Astrocyte of the cerebellum (primary cell): ENCODE measurements at regions not wholly inside any gene's neighbourhood (a gene's known extent, or its start where the extent isn't known, plus 50 kb on each side); places are given as distances from the start of the nearest gene placed in this dataset.

Source experiments
- DNase-seq: peaks from one replicate; pipeline ENCODE4 v3.0.0-alpha.2; 2011; ENCODE audit warnings: low read depth
- H3K4me3 ChIP-seq: 2 replicates; pipeline ENCODE4 v1.5.1; 2011; ENCODE audit warnings: mild to moderate bottlenecking, low read depth, low read length, moderate library complexity
- in situ Hi-C: cut with HindIII; loops from 2 replicates; pipeline ENCODE4 v1.10.0; 2017; ENCODE audit warnings: low sequenced_read_pairs
- TF ChIP-seq, protein P1 (sequence below): IDR thresholded peaks from 2 replicates; pipeline ENCODE4 v1.5.1; 2012; ENCODE audit warnings: low read length, low read depth, moderate library complexity, mild to moderate bottlenecking; ENCODE audit errors: missing control alignments

DNA sequence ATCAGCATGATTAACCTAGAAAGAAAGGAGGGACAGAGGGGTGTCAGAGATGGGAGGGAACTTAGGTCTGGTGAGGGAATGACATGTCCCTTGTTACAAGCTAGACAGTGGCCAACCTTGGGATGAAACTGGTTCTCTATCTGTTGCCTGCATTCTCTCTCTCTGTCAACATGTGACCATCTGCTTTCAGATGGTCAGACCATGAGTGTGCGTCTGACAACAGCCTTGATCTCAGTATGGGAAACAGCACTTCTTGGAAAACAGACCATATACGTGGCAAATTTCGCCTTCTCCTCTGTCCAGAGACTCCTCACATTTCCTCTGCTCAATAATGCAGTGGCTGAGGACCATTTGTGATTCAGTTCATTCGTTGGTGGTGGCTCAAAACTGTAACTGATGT, 845.9 kb downstream of the TYW1 start:
- TF ChIP-seq, protein P1, sequence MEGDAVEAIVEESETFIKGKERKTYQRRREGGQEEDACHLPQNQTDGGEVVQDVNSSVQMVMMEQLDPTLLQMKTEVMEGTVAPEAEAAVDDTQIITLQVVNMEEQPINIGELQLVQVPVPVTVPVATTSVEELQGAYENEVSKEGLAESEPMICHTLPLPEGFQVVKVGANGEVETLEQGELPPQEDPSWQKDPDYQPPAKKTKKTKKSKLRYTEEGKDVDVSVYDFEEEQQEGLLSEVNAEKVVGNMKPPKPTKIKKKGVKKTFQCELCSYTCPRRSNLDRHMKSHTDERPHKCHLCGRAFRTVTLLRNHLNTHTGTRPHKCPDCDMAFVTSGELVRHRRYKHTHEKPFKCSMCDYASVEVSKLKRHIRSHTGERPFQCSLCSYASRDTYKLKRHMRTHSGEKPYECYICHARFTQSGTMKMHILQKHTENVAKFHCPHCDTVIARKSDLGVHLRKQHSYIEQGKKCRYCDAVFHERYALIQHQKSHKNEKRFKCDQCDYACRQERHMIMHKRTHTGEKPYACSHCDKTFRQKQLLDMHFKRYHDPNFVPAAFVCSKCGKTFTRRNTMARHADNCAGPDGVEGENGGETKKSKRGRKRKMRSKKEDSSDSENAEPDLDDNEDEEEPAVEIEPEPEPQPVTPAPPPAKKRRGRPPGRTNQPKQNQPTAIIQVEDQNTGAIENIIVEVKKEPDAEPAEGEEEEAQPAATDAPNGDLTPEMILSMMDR, result no peak
- in situ Hi-C loops, result no loop called here
- H3K4me3 ChIP-seq, result no peak overlapping the region
- DNase-seq, result no peak

DNA sequence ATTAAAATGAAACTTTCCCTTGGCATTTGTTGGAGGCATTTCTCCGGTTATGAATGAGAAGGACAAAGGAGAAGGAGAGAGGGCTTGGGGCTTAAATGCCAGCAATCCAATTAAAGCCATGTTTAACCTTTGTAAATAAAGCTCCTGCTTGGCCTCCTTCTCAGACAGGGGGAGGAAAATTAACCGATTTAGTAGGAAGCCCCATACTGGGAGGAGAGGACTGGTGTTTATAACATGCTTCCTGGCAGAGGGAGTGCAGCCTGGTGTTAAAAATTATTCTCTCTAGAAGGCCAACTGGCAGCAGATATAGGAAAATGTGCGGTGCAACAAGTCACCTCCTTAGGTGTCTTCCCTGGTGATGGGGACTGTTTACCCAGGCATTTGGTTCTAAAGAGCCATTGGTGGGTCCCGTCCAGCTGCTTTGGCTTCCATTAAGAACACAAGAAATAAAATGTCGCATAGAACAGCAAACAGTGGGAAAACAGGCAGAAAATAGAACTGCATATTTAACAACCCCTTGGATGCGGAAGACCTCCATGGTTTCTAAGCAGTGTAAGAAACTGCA, 846.5 kb downstream of the TYW1 start:
- DNase-seq, result no peak
- no peak overlapping the region for H3K4me3 ChIP-seq
- in situ Hi-C loops, result no loop called here
- TF ChIP-seq, protein P1, result no peak

DNA sequence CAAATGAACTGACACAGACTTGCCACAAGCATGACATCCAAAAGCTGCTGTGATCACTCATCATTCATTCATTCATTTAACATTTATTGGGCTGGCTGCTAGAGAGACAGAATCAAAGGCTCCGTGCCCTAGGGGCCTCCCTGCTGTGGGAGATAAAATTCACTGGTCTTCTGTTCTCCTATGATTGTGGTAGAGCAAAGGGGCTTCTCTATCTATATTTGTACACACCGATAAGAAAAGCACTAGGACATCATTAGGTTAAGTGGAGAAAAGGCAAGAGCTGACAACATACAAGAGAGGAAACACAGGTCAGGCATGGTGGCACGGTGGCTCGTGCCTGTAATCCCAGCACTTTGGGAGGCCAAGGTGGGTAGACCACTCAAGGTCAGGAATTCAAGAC, 847.0 kb downstream of the TYW1 start:
- TF ChIP-seq, protein P1, result no peak
- in situ Hi-C loops, result no loop called here
- no peak overlapping the region for H3K4me3 ChIP-seq
- no peak for DNase-seq

DNA sequence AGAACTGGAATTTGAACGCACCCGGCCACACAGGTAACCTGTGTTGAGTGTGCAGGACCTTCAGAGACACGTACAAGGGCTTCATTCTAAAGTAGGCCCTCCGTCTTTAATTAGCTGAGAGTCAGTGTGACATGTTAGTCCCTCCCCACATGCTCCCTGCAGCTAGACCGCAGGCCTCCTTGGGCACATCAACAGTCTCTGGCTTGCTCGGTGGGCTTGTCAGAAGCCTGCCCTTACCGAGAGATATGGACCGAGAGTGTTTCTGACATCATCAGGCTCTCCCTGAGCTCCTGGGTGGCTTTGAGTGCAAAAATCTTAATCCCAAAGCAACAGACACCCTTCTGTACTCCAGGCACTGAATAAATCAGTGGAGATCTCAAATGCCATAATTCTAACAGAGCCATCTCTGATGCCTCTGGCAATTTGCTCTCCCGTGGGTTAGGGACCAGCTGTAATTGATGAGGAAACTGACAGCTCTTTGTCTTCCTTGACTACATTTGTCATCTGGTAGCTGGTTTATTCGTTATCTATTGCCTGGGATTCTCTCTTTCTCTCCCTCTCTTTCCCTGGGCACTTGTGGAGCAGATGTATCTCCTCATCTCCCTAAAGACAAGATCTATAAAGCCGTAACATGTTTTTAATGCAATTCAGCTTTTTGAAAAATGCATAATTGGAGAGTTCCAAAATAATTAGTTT, 850.6 kb downstream of the TYW1 start:
- no peak overlapping the region for H3K4me3 ChIP-seq
- TF ChIP-seq, protein P1, result no peak
- no peak for DNase-seq
- in situ Hi-C loops, result no loop called here

DNA sequence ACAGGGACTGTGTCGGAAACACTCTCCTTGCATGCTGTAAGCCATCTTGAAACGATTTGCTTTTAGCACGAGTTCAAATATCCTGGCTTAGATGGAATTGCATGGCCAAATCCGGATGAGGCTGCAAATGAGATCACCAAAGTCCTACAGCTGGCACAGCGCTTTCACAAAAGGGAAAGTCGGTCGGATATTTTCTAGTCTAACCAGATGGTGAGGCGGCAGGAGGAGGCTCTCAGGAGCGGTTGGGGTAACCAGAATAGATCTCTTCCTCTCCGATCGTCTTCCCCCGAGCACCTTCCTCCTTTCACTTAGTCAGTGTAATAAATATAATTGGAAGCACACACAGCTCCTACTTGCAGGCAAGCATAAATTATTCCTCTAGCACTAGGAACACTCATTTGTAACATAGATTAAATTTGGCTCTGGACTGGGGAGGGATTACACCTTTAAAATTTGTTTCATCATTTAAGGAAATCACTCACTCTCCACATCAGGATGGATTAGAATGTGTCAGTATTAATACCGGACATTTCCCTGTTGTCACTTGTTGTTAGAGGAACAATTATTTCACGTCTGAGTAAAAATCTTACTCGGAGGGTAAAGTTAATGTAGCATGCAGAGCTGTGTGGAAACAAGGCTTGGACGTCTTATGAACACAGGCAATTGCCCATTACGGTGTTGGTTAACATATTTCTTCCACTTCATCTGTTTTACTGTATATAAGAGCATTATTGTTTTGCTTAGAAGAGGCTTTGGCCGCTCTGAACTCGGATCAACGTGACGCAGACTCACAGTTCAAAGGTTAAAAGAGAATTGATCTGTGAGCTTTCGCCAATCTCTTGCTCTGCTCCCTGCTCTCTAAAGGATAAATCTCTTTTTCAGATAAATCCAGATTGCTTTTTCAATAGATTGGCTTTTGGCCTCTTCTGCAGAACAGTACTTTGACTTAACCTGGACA, 857.9 kb downstream of the TYW1 start:
- TF ChIP-seq, protein P1, result no peak
- in situ Hi-C loops, result no loop called here
- no peak for DNase-seq
- no peak overlapping the region for H3K4me3 ChIP-seq

DNA sequence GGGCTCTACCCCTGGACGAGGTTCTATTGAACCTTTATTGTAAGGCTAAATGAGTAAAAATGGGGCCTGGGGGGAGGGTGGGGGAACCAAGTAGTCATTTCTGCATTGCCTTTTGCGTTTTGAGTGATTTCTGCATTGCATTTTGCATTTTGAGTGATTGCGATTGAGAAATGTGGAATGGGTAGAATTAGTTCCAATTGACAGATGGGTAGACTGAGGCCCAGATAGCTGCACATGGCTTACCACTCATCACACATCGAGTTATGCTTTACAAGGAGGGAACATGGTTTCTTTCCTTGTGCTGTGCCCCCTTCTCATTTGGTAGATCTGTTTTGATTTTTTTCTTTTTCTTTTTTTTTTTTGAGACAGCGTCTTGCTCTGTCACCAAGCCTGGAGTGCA, 858.7 kb downstream of the TYW1 start:
- no peak overlapping the region for H3K4me3 ChIP-seq
- no peak for DNase-seq
- in situ Hi-C loops, result no loop called here
- TF ChIP-seq, protein P1, result no peak
